ENCODE measurements at regions not wholly inside any gene's neighbourhood (a gene's known extent, or its start where the extent isn't known, plus 50 kb on each side); places are given as distances from the start of the nearest gene placed in this dataset.

DNA sequence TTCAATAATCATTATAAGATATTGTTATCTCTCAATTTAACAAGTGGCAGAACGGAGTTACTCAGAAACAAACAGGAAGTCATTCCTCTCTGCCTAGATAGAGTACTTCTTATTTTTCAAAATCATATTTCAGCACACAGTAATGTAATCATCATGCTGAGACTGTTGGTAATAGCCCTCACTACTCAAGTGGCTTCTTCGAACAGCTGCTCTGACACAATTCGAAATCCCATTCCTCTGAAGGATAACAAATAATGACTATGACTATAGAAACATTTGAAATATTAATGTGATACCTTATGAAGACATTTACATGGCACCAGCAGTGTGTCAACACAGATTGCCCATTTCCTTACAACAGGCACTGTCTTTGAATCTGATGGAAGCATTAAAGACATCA is 1249.8 kb downstream of the NSUN3 start:
- no peak for ATAC-seq
- H3K4me1 Mint-ChIP-seq, result peaks cover 3% of the 10 kb centered on the region; the same call in 1 of the 2 replicates
- TF ChIP-seq ATF1 (CRISPR knock-in tag; IDR thresholded peaks at IDR 0.05) (no peak), CBFB (CRISPR knock-in tag; IDR thresholded peaks at IDR 0.05; ENCODE audit: low read depth) (no peak), PREB (CRISPR knock-in tag; IDR thresholded peaks at IDR 0.05; ENCODE audit: borderline replicate concordance) (no peak), ZNF121 (CRISPR knock-in tag; IDR thresholded peaks at IDR 0.05) (no peak), ZNF532 (CRISPR knock-in tag; IDR thresholded peaks at IDR 0.05; ENCODE audit: borderline replicate concordance) (no peak), ATF6 (CRISPR knock-in tag; IDR thresholded peaks at IDR 0.05) (no peak), MXD4 (CRISPR knock-in tag; IDR thresholded peaks at IDR 0.05; ENCODE audit: borderline replicate concordance) (no peak)
- no peaks in the 10 kb centered on the region; the same call in 1 of the 2 replicates for H3K27me3 Mint-ChIP-seq (ENCODE audit: low read depth)
- no peak overlapping the region for H3K4me3 Mint-ChIP-seq
- peaks cover 14% of the 10 kb centered on the region for H3K36me3 Mint-ChIP-seq
- no peak overlapping the region for H3K27ac Mint-ChIP-seq
- CTCF ChIA-PET, result no interaction called here
- peaks cover 22% of the 10 kb centered on the region for H3K9me3 Mint-ChIP-seq
- POLR2A ChIA-PET, result no interaction called here
- DNase-seq (ENCODE audit: low spot score), result no peak

- peaks cover 33% of the 10 kb centered on the region for H3K9me3 Mint-ChIP-seq
- no peak for TF ChIP-seq RELA (CRISPR knock-in tag; IDR thresholded peaks at IDR 0.05; ENCODE audit: borderline replicate concordance)
- no peak for TF ChIP-seq IRF1 (CRISPR knock-in tag; IDR thresholded peaks at IDR 0.05)
- no peak for TF ChIP-seq ZNF138 (CRISPR knock-in tag; conservative IDR thresholded peaks at IDR 0.05)
- no peak for TF ChIP-seq E2F4 (CRISPR knock-in tag; IDR thresholded peaks at IDR 0.05; ENCODE audit: borderline replicate concordance, low read depth)
- TF ChIP-seq, protein P1, sequence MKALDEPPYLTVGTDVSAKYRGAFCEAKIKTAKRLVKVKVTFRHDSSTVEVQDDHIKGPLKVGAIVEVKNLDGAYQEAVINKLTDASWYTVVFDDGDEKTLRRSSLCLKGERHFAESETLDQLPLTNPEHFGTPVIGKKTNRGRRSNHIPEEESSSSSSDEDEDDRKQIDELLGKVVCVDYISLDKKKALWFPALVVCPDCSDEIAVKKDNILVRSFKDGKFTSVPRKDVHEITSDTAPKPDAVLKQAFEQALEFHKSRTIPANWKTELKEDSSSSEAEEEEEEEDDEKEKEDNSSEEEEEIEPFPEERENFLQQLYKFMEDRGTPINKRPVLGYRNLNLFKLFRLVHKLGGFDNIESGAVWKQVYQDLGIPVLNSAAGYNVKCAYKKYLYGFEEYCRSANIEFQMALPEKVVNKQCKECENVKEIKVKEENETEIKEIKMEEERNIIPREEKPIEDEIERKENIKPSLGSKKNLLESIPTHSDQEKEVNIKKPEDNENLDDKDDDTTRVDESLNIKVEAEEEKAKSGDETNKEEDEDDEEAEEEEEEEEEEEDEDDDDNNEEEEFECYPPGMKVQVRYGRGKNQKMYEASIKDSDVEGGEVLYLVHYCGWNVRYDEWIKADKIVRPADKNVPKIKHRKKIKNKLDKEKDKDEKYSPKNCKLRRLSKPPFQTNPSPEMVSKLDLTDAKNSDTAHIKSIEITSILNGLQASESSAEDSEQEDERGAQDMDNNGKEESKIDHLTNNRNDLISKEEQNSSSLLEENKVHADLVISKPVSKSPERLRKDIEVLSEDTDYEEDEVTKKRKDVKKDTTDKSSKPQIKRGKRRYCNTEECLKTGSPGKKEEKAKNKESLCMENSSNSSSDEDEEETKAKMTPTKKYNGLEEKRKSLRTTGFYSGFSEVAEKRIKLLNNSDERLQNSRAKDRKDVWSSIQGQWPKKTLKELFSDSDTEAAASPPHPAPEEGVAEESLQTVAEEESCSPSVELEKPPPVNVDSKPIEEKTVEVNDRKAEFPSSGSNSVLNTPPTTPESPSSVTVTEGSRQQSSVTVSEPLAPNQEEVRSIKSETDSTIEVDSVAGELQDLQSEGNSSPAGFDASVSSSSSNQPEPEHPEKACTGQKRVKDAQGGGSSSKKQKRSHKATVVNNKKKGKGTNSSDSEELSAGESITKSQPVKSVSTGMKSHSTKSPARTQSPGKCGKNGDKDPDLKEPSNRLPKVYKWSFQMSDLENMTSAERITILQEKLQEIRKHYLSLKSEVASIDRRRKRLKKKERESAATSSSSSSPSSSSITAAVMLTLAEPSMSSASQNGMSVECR (CRISPR knock-in tag; IDR thresholded peaks at IDR 0.05; ENCODE audit: borderline replicate concordance), result no peak
- TF ChIP-seq GTF2I (CRISPR knock-in tag; conservative IDR thresholded peaks at IDR 0.05), result no peak
- TF ChIP-seq, protein P2, sequence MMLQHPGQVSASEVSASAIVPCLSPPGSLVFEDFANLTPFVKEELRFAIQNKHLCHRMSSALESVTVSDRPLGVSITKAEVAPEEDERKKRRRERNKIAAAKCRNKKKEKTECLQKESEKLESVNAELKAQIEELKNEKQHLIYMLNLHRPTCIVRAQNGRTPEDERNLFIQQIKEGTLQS (CRISPR knock-in tag; conservative IDR thresholded peaks at IDR 0.05), result no peak
- ChIA-PET POLR2A (no interaction called here), CTCF (no interaction called here)
- DNase-seq (ENCODE audit: low spot score) (no peak), ATAC-seq (peak; percentile 28; the same call in 1 of the 2 replicates)
- peak overlapping the region; percentile 65 for H3K27ac Mint-ChIP-seq
- H3K4me3 Mint-ChIP-seq, result no peak overlapping the region
- H3K27me3 Mint-ChIP-seq (ENCODE audit: low read depth), result no peaks in the 10 kb centered on the region; the same call in 1 of the 2 replicates
- peaks cover 19% of the 10 kb centered on the region for H3K4me1 Mint-ChIP-seq
- H3K36me3 Mint-ChIP-seq, result peaks cover 23% of the 10 kb centered on the region
These were observed 1257.1 kb downstream of the NSUN3 start for GRCh38 chr3:95319921-95320494.

Measured in WTC11 (cell line).